IMR-90 (cell line): ENCODE measurements at regions not wholly inside any gene's neighbourhood (a gene's known extent, or its start where the extent isn't known, plus 50 kb on each side); places are given as distances from the start of the nearest gene placed in this dataset.
"Not testable (repeated sequence)": the region's sequence is repeated elsewhere in the genome, so short reads cannot be mapped to it uniquely, and the experiment has no call there.

Experiments
- ATAC-seq: fragments of 200-7000 bp; cut with Tn5 transposase; 2 replicates; pipeline ENCODE4 v1.9.1; 2020; ENCODE audit warnings: low read depth, mild to moderate bottlenecking, moderate library complexity
- BruUV-seq: library from RNA; stranded (reverse); fragments of 400-500 nt; replicated peaks from 2 replicates; lab custom pipeline; 2021; lab: Mats Ljungman, UMichigan
- CTCF ChIA-PET: fragments of 300-600 bp; formaldehyde crosslinking; extraction: SDS; loops from one replicate; lab custom pipeline; 2021; ENCODE audit warnings: antibody characterized with exemption; lab: Yijun Ruan, JAX
- POLR2A ChIA-PET: fragments of 300-600 bp; sonication (Branson Sonifier 250); formaldehyde crosslinking; loops from one replicate; lab custom pipeline; 2022; ENCODE audit warnings: antibody characterized with exemption; ENCODE audit not compliant: unreplicated experiment; lab: Charles Lee
- DNase-seq: peaks from one replicate; pipeline ENCODE4 v3.0.0; 2013
- H2AFZ ChIP-seq: replicated peaks from 2 replicates; pipeline ENCODE3; 2013; ENCODE audit warnings: low read length, mild to moderate bottlenecking; ENCODE audit not compliant: poor library complexity
- H2AK5ac ChIP-seq: 2 replicates; pipeline ENCODE4 v1.6.1; 2013; ENCODE audit warnings: low read depth, low read length, inconsistent platforms
- H2AK9ac ChIP-seq: replicated peaks from 2 replicates; pipeline ENCODE3; 2013; ENCODE audit warnings: mild to moderate bottlenecking, low read depth, low read length, moderate library complexity; ENCODE audit not compliant: poor library complexity
- H2BK120ac ChIP-seq: 2 replicates; pipeline ENCODE4 v1.6.1; 2013; ENCODE audit warnings: low read depth, low read length, inconsistent platforms
- H2BK15ac ChIP-seq: 3 replicates; pipeline ENCODE4 v1.6.1; 2013; ENCODE audit warnings: low read depth, low read length, inconsistent platforms
- H2BK20ac ChIP-seq: 2 replicates; pipeline ENCODE4 v1.6.1; 2013; ENCODE audit warnings: low read depth, mild to moderate bottlenecking, inconsistent platforms, low read length, moderate library complexity
- H2BK5ac ChIP-seq: 2 replicates; pipeline ENCODE4 v1.6.1; 2013; ENCODE audit warnings: mild to moderate bottlenecking, low read depth, low read length, inconsistent platforms; ENCODE audit not compliant: poor library complexity, severe bottlenecking
- H3K14ac ChIP-seq: replicated peaks from 2 replicates; pipeline ENCODE4 v1.6.1; 2013; ENCODE audit warnings: low read depth, low read length, inconsistent platforms
- H3K18ac ChIP-seq: 2 replicates; pipeline ENCODE4 v1.6.1; 2013; ENCODE audit warnings: low read depth, low read length, control low read depth
- H3K23ac ChIP-seq: 2 replicates; pipeline ENCODE4 v1.6.1; 2013; ENCODE audit warnings: low read depth, low read length, inconsistent platforms
- H3K27ac ChIP-seq: 2 replicates; pipeline ENCODE4 v1.5.1; 2013; ENCODE audit warnings: mild to moderate bottlenecking, control low read depth, low read length; ENCODE audit not compliant: insufficient read depth
- H3K27me3 ChIP-seq: 2 replicates; pipeline ENCODE4 v1.6.1; 2013; ENCODE audit warnings: low read length; ENCODE audit not compliant: control insufficient read depth, insufficient read depth
- H3K36me3 ChIP-seq: 2 replicates; pipeline ENCODE4 v1.6.1; 2013; ENCODE audit warnings: low read length, mixed read lengths; ENCODE audit not compliant: control insufficient read depth, insufficient read depth
- H3K4ac ChIP-seq: 2 replicates; pipeline ENCODE4 v1.6.1; 2013; ENCODE audit warnings: low read depth, low read length, inconsistent platforms
- H3K4me1 ChIP-seq: 2 replicates; pipeline ENCODE4 v1.6.1; 2013; ENCODE audit warnings: low read length, mixed read lengths; ENCODE audit not compliant: control insufficient read depth, insufficient read depth
- H3K4me2 ChIP-seq: 2 replicates; pipeline ENCODE4 v1.6.1; 2013; ENCODE audit warnings: low read depth, mild to moderate bottlenecking, control low read depth, low read length, moderate library complexity
- H3K4me3 ChIP-seq: 2 replicates; pipeline ENCODE4 v1.5.1; 2013; ENCODE audit warnings: low read depth, mild to moderate bottlenecking, control low read depth, low read length, moderate library complexity; ENCODE audit not compliant: insufficient read depth
- H3K56ac ChIP-seq: 2 replicates; pipeline ENCODE4 v1.6.1; 2013; ENCODE audit warnings: low read length, inconsistent platforms; ENCODE audit not compliant: insufficient read depth; ENCODE audit errors: extremely low read depth
- H3K79me1 ChIP-seq, 2 experiments: 2 replicates each; pipeline ENCODE4 v1.6.1; 2013; ENCODE audit warnings: low read length in 2 of 2, inconsistent platforms in 1 of 2, low read depth in 1 of 2
- H3K9ac ChIP-seq: 2 replicates; pipeline ENCODE4 v1.6.1; 2013; ENCODE audit warnings: low read depth, low read length, control low read depth
- H3K9me1 ChIP-seq: 2 replicates; pipeline ENCODE4 v1.6.1; 2013; ENCODE audit warnings: low read length, inconsistent platforms; ENCODE audit not compliant: insufficient read depth
- H3K9me3 ChIP-seq: 2 replicates; pipeline ENCODE4 v1.6.1; 2013; ENCODE audit warnings: low read length; ENCODE audit not compliant: control insufficient read depth, insufficient read depth
- H4K20me1 ChIP-seq: 2 replicates; pipeline ENCODE4 v1.6.1; 2013; ENCODE audit warnings: low read length, inconsistent platforms; ENCODE audit not compliant: insufficient read depth
- H4K5ac ChIP-seq: 2 replicates; pipeline ENCODE4 v1.6.1; 2013; ENCODE audit warnings: mild to moderate bottlenecking, low read depth, low read length, control low read depth
- H4K8ac ChIP-seq, 2 experiments: 2 replicates each; pipeline ENCODE4 v1.6.1; 2013; ENCODE audit warnings: low read depth in 2 of 2, low read length in 2 of 2, control low read depth in 1 of 2, inconsistent platforms in 1 of 2
- H4K91ac ChIP-seq: 2 replicates; pipeline ENCODE4 v1.6.1; 2013; ENCODE audit warnings: low read depth, low read length, inconsistent platforms; ENCODE audit not compliant: insufficient read depth
- WGBS, 2 experiments: methylation state at CpG; one replicate each; pipeline versions ENCODE4 v1.1.5 to v1.1.7; 2013; ENCODE audit warnings: missing lambda C conversion rate in 2 of 2; ENCODE audit not compliant: insufficient read length in 1 of 2; ENCODE audit errors: extremely low coverage in 2 of 2; 5-methylcytosine and 5-hydroxymethylcytosine counted together
- dilution Hi-C: fragments of 300-500 bp; cut with HindIII; formaldehyde crosslinking; loops from one replicate; pipeline ENCODE4 v1.14.3; 2018; ENCODE audit warnings: low sequenced_read_pairs; ENCODE audit not compliant: unreplicated experiment
- in situ Hi-C: fragments of 300-500 bp; cut with MboI; formaldehyde crosslinking; loops from 3 replicates; pipeline ENCODE4 v1.14.3; 2019; ENCODE audit warnings: low sequenced_read_pairs, inconsistent platforms, mixed read lengths
- intact Hi-C: fragments of 100-400 bp; cut with micrococcal nuclease; formaldehyde crosslinking; loops from 2 replicates; pipeline ENCODE4 v1.10.0; 2022

DNA sequence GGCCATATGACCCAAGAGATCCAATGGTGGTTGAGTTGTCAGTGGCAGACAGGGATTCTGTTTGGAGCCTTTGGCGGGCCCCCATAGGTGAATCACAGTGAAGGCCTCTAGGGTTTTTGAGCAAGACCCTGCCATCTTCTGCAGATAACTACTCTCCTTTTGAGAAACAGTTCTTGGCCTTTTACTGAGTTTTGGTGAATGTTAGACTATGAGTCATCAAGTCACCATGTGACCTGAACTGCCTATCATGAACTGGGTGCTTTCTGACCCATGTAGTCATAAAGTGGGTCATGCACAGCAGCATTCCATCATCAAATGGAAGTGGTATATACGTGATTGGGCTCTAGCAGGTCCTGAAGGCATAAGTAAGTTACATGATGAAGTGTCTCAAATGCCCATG is 236.6 kb downstream of the TFAP2B start:
- not testable (repeated sequence) for H3K14ac ChIP-seq

More for the DNA sequence above, 236.6 kb downstream of the TFAP2B start:
- BruUV-seq, H3K27ac ChIP-seq, H3K9me1 ChIP-seq, H2AFZ ChIP-seq, dilution Hi-C loops, intact Hi-C loops, H2BK5ac ChIP-seq, POLR2A ChIA-PET, H2AK5ac ChIP-seq, H3K4me2 ChIP-seq, ATAC-seq, H2AK9ac ChIP-seq, H4K20me1 ChIP-seq, H3K9ac ChIP-seq, in situ Hi-C loops, H3K4me3 ChIP-seq, CTCF ChIA-PET, H4K5ac ChIP-seq, DNase-seq, H3K23ac ChIP-seq, H4K91ac ChIP-seq, H3K36me3 ChIP-seq, H3K56ac ChIP-seq, H2BK20ac ChIP-seq, H4K8ac ChIP-seq, H3K79me1 ChIP-seq, H3K9me3 ChIP-seq, H3K27me3 ChIP-seq, H3K18ac ChIP-seq, H2BK15ac ChIP-seq, H3K4ac ChIP-seq, H2BK120ac ChIP-seq, H3K4me1 ChIP-seq: not testable (repeated sequence)
- WGBS, 2 experiments, result 40% methylated on average over 1 of the region's 2 CpGs; no CpG with 5 or more reads in 1 of the 2 experiments
